ENCODE measurements at regions not wholly inside any gene's neighbourhood (a gene's known extent, or its start where the extent isn't known, plus 50 kb on each side); places are given as distances from the start of the nearest gene placed in this dataset.

- DNase-seq = peak in 2 of 5 experiments; percentile 22 to 74
These were observed 176.2 kb downstream of the FOXO1 start for GRCh38 chr13:40490086-40490758.

GRCh38 chr13:40492511-40492910 lies 173.9 kb downstream of the FOXO1 start:
- DNase-seq = no peak

GRCh38 chr13:40494513-40494912 lies 171.9 kb downstream of the FOXO1 start:
- DNase-seq = peak in 1 of 5 experiments; percentile 67

- DNase-seq = peak in 2 of 5 experiments; percentile 17 to 66
These were observed 171.4 kb downstream of the FOXO1 start for GRCh38 chr13:40494946-40495620.

GRCh38 chr13:40495621-40496001 lies 170.8 kb downstream of the FOXO1 start:
- DNase-seq = no peak

- DNase-seq = no peak
These were observed 170.2 kb downstream of the FOXO1 start for GRCh38 chr13:40496035-40496810.

- DNase-seq = no peak
These were observed 168.0 kb downstream of the FOXO1 start for GRCh38 chr13:40498461-40498860.

- DNase-seq = no peak
These were observed 164.2 kb downstream of the FOXO1 start for GRCh38 chr13:40502236-40502635.

- no peak for DNase-seq
These were observed 163.4 kb downstream of the FOXO1 start for GRCh38 chr13:40503011-40503410.

GRCh38 chr13:40503966-40504591 lies 162.4 kb downstream of the FOXO1 start:
- DNase-seq = no peak

GRCh38 chr13:40504641-40505040 lies 161.8 kb downstream of the FOXO1 start:
- DNase-seq = no peak

- DNase-seq = no peak
These were observed 161.2 kb downstream of the FOXO1 start for GRCh38 chr13:40505196-40505595.
